GM19452 (cell line): ENCODE measurements at regions not wholly inside any gene's neighbourhood (a gene's known extent, or its start where the extent isn't known, plus 50 kb on each side); places are given as distances from the start of the nearest gene placed in this dataset.

ENCODE experiments used
- ATAC-seq: cut with Tn5 transposase; IDR thresholded peaks from one replicate; pipeline ENCODE4 v1.9.1; 2021; ENCODE audit not compliant: unreplicated experiment

DNA sequence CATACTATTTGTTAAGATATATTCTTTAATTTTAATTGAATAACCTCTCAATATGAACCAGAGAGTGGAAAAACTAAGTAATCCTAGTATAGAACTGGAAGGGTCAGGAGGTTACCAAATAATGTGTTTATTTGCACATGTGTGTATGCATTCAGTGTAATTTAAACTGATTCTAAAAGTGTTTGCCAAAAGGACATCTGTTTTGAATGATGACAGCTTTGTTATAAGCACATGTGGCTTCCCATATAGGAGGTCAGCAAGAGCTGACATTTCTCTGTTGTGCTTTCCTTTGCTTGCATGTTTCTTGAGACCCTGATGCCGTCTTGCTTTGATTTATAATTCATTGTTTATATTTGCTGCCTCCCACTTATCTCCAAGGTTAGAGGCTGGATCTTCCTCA lies 383.4 kb downstream of the BRINP1 start:
- ATAC-seq, result no peak

GRCh38 chr9:118987167-118987566 lies 382.1 kb downstream of the BRINP1 start:
- ATAC-seq, result no peak

DNA sequence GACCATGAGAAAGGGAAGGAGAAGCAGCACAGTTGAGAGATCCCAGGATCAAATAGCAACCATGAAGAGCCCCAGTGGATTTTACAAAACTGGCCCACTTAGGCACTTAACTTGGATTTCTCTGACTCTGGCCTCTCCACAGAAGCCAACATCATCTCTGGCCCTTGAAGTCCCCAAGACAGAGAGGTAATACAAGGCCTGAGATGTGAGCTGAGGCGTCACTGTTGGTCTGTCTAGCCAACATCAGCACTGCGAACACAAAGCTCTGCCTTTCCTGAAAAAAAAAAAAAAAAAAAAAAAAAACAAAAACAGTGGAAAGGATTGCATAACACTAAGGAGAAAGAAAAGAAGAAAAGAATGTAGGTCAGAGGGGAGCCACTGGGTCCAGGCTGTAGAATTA lies 378.3 kb downstream of the BRINP1 start:
- no peak for ATAC-seq

DNA sequence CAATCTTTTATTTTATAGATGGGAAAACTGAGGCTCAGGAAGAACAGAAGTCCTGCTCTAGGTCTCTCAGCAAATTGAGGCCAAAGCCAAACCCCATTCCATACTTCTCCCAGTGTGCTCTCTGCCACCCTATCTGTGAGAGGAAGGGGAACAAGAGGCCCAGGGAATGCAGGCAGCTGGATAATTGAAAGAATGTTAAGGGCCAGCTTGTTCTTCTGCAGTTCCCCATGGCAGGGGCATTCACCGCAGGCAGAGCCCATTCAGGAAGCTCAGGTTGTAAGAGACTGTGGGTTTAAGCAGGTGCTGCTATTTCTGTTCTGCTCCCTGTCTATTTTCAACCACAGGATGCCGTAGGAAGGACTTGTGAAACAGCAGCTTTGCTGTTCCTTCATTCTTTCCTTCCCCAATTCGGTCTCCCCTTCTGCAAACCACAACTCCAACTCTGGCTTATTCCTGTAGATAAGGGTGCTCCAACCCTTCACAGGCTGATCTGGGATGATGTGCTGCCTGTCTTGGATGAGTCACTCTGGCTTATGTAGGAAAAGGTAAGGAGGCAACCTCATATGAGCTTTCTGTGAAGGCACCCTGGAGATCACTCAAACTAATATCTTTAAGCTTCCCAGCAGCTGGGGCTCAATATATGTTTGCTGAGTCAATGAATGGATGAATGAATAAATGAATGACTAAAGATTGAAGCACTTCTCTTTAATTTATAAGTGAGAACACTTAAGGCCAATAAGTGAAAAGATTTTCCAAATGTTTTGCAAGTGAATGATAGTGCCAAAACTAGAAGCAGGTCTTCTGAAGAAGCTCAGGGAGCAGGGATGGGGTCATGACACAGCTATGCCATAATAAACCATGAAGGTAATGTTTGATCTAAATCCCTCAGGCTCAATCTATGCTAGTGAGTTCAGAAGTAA lies 377.6 kb downstream of the BRINP1 start:
- ATAC-seq, result no peak

DNA sequence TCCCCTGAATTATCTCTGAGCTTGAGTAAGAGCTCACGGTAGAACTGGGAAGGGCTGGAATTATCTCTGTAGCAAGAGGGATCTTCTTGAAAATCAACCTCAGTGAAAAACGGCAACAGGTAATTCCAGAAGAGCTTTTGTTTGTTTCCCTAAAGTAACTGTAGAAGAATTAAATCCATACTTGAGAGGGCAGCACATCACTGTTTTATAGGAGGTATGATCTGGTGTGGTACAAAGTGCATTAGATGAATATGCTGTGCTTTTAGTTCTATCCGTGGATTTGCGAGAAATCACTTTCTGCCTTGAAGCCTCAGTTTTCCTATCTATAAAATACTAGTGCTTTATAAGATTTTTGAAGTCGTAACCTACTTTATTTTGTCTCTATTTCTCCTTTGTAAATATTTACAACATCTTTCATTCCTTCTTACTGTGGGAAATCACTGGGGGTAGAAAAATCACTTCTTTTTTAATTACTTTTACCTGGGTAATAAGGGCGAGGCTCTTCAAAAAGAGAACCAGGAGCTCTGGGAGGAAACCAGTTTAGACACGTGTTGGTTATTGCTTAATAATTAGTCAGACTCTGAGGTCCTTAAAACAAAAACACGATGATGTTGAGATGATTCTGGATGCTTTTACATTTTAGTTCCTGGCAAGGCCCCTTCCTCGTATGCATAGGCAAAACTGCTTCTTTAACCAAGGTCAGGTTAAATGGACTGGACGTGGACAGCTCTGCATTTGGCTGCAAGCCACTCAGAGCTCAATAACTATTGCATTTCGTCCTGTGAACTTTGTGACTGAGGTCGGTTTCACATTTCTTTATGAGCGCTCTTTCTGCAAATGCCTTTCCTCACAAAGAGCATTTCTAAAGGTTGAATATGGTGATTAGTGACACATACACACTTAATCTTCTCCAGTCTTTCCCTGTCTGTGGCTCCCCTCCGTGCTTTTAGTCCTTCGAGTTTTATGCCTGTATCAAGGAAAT lies 376.1 kb downstream of the BRINP1 start:
- no peak for ATAC-seq

DNA sequence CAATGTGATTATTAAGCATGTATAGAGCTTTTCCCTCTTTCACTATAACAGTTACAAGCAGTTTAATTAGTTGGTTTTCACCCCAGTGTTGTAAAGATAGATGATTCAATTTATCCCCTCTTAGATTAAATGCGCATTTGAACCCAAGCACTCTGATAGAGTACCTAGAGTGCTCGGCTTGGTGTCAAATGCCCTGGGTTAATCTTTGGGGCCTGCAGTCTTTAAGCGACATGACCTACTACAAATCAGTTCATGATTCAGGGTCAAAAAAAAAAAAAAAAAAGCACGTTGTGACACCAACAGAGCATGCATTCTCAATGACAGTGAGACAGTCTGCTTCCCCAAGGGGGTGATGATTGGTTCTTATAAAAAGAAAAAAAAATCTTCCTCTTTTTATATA lies 375.3 kb downstream of the BRINP1 start:
- ATAC-seq, result no peak

- ATAC-seq, result no peak
Measured at GRCh38 chr9:119002491-119002890, 366.7 kb downstream of the BRINP1 start.

GRCh38 chr9:119003201-119003611 lies 366.0 kb downstream of the BRINP1 start:
- ATAC-seq, result no peak

GRCh38 chr9:119003882-119004617 lies 365.2 kb downstream of the BRINP1 start:
- ATAC-seq, result no peak

DNA sequence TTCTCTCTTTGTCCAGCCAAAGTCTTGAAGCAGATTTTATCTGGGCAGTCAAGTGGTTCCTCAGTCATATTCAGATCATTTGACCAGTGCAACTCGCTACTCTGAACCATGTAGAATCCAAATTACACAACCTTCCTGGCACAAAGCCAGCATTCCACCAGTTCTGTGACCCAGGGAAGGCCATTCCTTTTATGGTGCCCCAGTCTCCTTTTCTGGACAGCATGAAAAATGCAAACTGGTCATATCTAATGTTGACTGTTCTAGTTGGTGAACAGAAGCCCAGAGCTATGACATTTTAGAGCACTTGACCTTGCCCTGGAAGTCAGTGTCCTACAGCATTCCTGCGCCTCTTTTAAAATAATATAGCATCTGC lies 364.6 kb downstream of the BRINP1 start:
- ATAC-seq, result no peak

DNA sequence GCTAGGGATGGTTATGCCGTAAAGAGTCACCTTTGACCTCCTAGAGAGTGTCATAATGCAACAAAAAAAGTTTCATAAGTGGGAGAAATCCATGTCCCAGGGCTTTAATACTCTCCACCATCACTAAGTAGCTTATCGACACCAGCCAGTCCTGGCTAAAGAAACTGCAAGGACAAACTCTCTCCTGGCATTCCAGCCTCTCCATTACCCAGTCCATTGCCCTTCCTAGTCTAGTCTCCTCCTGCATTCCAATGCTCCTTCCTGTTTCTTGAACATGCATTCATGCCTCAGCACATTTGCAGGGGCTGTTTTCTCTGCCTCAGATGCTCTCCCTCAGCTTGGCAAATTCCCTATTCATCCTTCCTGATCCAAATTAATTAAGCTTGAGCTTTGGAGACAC lies 364.1 kb downstream of the BRINP1 start:
- ATAC-seq, result no peak

DNA sequence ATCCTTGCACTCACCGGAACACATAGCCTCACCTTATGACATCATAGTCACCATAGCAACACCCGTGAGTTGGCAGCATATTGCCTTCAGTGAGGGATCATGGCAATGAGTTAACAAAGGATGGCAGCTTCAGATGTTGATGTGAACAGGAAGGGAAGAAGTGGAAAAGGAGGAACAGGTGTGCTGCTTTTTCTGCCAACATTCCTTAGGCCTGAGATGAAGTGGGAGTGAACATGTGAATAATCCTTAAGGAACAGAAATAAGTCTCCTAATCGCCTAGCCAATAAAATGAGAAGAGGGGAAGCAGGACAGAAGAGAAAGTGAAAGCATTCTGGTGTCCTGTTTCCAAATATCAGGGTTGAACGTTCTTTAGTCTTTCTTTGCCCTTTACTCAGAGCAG lies 360.0 kb downstream of the BRINP1 start:
- ATAC-seq, result no peak

DNA sequence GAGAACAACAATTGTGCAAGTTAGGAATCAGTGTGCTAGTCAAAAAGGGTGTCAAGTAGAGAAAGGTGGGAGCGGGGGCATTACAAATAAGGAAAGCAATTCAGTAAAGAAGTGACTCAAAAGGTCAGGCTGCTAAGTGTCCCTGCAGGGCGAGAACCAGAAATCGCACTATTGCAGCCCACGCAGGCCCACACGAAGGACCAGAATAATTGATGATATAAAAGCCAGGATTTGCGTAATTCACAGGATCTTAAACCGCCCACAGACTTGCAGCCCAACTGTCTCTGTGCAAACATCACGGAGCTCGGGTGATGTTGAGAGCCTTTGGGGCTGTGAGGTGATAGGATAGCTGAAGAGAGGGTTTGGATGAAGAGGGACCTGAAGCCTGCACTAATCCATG lies 349.0 kb downstream of the BRINP1 start:
- no peak for ATAC-seq

- no peak for ATAC-seq
Measured at GRCh38 chr9:119020730-119021333, 348.4 kb downstream of the BRINP1 start.

GRCh38 chr9:119026120-119026519 lies 343.1 kb downstream of the BRINP1 start:
- ATAC-seq, result no peak

DNA sequence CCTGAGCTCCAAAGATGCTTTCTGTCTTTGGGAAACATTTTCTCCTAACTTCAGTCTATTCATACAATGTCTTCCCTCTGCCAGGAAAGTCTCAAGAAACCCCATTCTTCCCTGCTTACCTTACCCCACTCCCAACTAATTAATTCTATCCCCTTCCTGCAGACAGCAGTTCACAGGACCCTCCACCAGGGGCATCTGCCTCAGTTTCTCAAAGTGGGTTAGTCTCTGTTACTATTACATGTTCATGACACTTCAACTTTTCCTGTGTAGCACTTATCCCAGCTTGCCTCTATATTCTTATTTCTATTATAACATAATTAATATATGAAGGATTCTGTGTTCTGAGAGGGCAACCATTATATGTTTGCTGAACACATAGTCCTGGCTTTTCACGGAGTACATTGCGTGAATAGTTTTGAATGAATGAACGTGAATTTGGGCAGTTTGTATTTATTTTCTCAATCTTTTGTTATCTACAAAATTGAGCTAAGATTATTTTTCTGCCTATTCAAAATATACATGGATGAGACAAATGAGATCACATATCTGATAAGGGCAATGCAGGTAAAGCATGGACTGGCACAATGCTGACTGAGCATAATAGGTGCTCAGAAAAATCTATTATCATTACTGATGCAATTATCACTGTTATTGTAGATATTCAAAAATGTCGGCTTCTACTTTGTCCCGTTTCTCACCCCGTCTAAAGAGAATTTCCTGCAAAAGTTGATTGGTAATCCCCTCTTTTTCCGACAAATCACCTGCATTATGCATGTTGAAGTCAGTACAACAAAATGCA lies 341.1 kb downstream of the BRINP1 start:
- ATAC-seq, result no peak

- no peak for ATAC-seq
Measured at GRCh38 chr9:119029886-119030285, 339.3 kb downstream of the BRINP1 start.

DNA sequence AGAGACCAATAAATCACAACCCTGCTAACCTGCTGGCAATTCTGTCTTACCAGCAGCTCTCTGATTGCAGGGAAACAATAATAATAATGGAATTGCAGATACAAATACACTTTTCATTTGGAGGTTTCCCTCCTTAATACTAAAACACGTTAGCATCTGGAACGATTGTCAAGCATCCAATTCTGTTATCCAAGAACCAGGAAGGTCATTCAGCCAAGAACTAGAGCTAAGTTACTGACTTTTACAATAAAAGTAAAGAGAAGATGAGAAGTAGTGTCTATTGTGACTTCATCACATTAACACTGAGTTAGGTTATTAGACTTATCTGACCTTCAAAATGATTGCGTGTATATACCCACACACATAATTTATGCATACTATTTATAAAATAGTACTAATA lies 335.6 kb downstream of the BRINP1 start:
- ATAC-seq, result no peak

- ATAC-seq, result no peak
Measured at GRCh38 chr9:119036969-119037368, 332.3 kb downstream of the BRINP1 start.

DNA sequence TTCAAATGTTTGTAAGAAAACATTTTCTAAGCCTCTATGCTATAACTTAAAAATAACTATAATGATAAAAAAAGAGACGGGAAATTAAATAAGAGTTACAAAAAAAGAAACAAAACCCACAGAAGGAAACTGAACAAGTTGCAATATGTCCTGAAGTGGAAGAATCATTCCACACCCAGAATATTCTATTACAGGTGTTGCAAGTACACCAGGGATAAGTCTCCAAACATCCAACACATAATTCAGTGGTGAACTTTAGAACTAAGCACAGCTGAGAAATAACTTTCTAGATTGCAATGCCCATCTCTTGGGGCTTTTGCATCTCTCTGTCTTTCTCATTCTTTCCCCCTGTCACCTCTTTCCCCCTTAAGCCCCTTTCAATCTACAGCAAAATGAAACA lies 325.2 kb downstream of the BRINP1 start:
- ATAC-seq, result no peak
